ENCODE measurements at regions not wholly inside any gene's neighbourhood (a gene's known extent, or its start where the extent isn't known, plus 50 kb on each side); places are given as distances from the start of the nearest gene placed in this dataset.

DNA sequence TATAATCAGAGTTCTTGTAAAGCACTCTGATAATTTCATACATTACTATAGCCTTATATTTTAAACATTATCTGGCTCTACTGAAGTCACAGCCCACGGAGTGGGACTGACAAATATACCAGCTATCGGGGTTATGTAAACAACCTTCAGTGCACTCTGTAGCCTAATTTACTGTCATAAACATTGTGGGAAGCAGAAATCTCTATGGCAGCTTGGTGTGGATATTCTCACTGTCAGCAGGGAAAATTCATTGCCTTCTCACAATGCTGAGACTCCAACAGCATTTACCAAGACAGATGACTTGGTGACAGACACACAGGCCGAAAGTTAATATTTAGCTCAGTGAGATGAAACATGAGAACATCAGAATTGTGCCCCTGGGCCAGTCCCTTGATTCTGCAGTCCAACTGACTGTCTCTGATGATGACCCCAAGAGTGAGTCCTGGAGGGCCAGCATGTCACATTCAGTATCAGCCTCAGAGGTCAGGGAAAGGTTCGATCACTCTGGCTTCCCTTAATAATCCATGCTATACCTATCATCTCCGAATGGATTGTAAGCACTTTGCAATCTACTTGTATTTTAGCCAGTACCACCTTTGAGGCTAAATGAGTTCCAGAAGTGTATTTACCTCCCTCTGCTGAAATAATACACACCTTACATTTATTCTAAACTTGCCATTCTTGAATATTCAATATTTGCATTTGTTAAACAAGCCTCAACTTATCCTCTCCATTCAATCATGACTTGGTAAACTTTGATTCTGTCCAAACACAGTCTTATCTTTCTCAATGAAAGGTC is 146.2 kb upstream of the OSR1 start (continued):
- TF ChIP-seq GATAD2A (CRISPR knock-in tag; IDR thresholded peaks at IDR 0.05) = peak; percentile 77
- TF ChIP-seq SSRP1 (CRISPR knock-in tag; IDR thresholded peaks at IDR 0.05) = peak; percentile 22; the same call in 1 of the 2 replicates
- no peak for TF ChIP-seq NFE2L2 (IDR thresholded peaks at IDR 0.05; ENCODE audit: low read length)
- 0 out of 2 replicates have a peak, but pooled peaks have one; percentile 26 for TF ChIP-seq THAP11 (CRISPR knock-in tag; IDR thresholded peaks at IDR 0.05)
- 0 out of 2 replicates have a peak, but pooled peaks have one; percentile 26 for TF ChIP-seq ZNF230 (CRISPR knock-in tag; IDR thresholded peaks at IDR 0.05)
- TF ChIP-seq RXRB (CRISPR knock-in tag; IDR thresholded peaks at IDR 0.05; ENCODE audit: borderline replicate concordance) = peak; percentile 57
- TF ChIP-seq, protein P1, sequence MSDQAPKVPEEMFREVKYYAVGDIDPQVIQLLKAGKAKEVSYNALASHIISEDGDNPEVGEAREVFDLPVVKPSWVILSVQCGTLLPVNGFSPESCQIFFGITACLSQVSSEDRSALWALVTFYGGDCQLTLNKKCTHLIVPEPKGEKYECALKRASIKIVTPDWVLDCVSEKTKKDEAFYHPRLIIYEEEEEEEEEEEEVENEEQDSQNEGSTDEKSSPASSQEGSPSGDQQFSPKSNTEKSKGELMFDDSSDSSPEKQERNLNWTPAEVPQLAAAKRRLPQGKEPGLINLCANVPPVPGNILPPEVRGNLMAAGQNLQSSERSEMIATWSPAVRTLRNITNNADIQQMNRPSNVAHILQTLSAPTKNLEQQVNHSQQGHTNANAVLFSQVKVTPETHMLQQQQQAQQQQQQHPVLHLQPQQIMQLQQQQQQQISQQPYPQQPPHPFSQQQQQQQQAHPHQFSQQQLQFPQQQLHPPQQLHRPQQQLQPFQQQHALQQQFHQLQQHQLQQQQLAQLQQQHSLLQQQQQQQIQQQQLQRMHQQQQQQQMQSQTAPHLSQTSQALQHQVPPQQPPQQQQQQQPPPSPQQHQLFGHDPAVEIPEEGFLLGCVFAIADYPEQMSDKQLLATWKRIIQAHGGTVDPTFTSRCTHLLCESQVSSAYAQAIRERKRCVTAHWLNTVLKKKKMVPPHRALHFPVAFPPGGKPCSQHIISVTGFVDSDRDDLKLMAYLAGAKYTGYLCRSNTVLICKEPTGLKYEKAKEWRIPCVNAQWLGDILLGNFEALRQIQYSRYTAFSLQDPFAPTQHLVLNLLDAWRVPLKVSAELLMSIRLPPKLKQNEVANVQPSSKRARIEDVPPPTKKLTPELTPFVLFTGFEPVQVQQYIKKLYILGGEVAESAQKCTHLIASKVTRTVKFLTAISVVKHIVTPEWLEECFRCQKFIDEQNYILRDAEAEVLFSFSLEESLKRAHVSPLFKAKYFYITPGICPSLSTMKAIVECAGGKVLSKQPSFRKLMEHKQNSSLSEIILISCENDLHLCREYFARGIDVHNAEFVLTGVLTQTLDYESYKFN (CRISPR knock-in tag; conservative IDR thresholded peaks at IDR 0.05) = peak; percentile 84
- TF ChIP-seq, protein P2, sequence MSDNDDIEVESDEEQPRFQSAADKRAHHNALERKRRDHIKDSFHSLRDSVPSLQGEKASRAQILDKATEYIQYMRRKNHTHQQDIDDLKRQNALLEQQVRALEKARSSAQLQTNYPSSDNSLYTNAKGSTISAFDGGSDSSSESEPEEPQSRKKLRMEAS (IDR thresholded peaks at IDR 0.05) = peak; percentile 61
- peak; percentile 36; the same call in 1 of the 2 replicates for TF ChIP-seq MEIS1 (CRISPR knock-in tag; IDR thresholded peaks at IDR 0.05; ENCODE audit: borderline replicate concordance)
- TF ChIP-seq DPF2 (CRISPR knock-in tag; IDR thresholded peaks at IDR 0.05; ENCODE audit: borderline replicate concordance, low read depth) = 0 out of 2 replicates have a peak, but pooled peaks have one; percentile 13
- TF ChIP-seq, protein P3, sequence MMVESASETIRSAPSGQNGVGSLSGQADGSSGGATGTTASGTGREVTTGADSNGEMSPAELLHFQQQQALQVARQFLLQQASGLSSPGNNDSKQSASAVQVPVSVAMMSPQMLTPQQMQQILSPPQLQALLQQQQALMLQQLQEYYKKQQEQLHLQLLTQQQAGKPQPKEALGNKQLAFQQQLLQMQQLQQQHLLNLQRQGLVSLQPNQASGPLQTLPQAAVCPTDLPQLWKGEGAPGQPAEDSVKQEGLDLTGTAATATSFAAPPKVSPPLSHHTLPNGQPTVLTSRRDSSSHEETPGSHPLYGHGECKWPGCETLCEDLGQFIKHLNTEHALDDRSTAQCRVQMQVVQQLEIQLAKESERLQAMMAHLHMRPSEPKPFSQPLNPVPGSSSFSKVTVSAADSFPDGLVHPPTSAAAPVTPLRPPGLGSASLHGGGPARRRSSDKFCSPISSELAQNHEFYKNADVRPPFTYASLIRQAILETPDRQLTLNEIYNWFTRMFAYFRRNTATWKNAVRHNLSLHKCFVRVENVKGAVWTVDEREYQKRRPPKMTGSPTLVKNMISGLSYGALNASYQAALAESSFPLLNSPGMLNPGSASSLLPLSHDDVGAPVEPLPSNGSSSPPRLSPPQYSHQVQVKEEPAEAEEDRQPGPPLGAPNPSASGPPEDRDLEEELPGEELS (CRISPR knock-in tag; IDR thresholded peaks at IDR 0.05) = peak; percentile 57
- TF ChIP-seq BHLHE40 (IDR thresholded peaks at IDR 0.05; ENCODE audit: low read length) = no peak
- TF ChIP-seq ARHGAP35 (CRISPR knock-in tag; IDR thresholded peaks at IDR 0.05; ENCODE audit: borderline replicate concordance) = no peak
- TF ChIP-seq HES4 (CRISPR knock-in tag; IDR thresholded peaks at IDR 0.05; ENCODE audit: borderline replicate concordance) = no peak
- TF ChIP-seq HMG20A (CRISPR knock-in tag; IDR thresholded peaks at IDR 0.05; ENCODE audit: borderline replicate concordance) = peak; percentile 60; the same call in 1 of the 2 replicates
- TF ChIP-seq ZFP1 (CRISPR knock-in tag; IDR thresholded peaks at IDR 0.05) = no peak
- TF ChIP-seq NR2C2 (CRISPR knock-in tag; IDR thresholded peaks at IDR 0.05; ENCODE audit: borderline replicate concordance) = 0 out of 2 replicates have a peak, but pooled peaks have one; percentile 51
- peak; percentile 84; the same call in 1 of the 2 replicates for TF ChIP-seq ZNF292 (CRISPR knock-in tag; IDR thresholded peaks at IDR 0.05; ENCODE audit: borderline replicate concordance, low read depth)
- no peak for TF ChIP-seq ZFYVE20 (CRISPR knock-in tag; IDR thresholded peaks at IDR 0.05; ENCODE audit: borderline replicate concordance, low read depth)
- TF ChIP-seq KAT8 (CRISPR knock-in tag; IDR thresholded peaks at IDR 0.05) = no peak; the same call in none of the 2 replicates

All from HepG2 (cell line).